ENCODE measurements at regions not wholly inside any gene's neighbourhood (a gene's known extent, or its start where the extent isn't known, plus 50 kb on each side); places are given as distances from the start of the nearest gene placed in this dataset.

- TF ChIP-seq TAF1 (IDR thresholded peaks at IDR 0.05; ENCODE audit: borderline replicate concordance, insufficient read depth, low read length): no peak
- TF ChIP-seq POLR2AphosphoS5 (IDR thresholded peaks at IDR 0.05; ENCODE audit: low read depth, low read length): no peak
These were observed 242.6 kb upstream of the RGMA start for GRCh38 chr15:93331545-93332167.

Data from PFSK-1 (cell line).